CD4-positive, alpha-beta T cell treated with Interleukin-10 for 1 hour (primary cell): ENCODE measurements at regions not wholly inside any gene's neighbourhood (a gene's known extent, or its start where the extent isn't known, plus 50 kb on each side); places are given as distances from the start of the nearest gene placed in this dataset.
"Not testable (repeated sequence)": the region's sequence is repeated elsewhere in the genome, so short reads cannot be mapped to it uniquely, and the experiment has no call there.

ENCODE experiments used
- DNase-seq: peaks from one replicate; pipeline ENCODE4 v3.0.0-alpha.2; 2020

DNA sequence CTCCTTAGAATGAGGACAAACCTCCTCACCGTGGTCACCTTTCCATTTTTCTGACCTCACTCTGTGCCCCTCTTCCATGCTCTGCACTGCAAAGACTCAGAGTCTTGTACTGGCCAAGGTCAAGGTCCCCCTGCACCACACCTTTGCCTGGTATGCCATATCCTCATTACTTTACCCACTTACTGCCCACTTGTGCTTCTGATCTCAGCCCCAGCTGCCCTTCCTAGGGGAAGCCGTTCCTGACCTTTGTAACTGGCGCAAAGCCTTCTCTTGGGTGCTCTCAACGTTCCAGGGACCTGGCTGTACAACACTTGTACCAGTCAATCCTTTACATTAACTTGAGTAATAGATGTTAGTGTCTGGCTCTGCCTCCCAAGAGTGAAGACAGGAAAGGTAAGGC is 256.0 kb downstream of the SV2B start:
- no peak for DNase-seq

DNA sequence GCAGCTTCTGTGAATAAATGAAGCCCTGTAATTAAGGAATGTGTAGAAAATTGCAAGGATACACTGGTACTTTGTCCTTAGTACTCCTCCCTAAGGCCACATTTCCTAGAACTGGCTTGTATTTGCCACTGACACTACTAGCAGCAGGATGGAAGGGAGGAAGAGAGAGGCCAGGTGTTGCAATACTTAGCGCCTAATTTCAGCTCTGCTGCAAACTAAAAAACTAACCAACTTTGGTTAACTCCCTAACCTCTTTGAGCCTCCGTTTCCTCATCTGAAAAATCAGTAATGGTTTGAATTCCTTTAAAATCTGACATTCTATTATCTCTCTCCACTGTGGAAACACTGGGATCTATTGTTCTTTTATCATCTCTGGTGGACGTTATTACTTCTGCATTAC is 257.0 kb downstream of the SV2B start:
- no peak for DNase-seq

DNA sequence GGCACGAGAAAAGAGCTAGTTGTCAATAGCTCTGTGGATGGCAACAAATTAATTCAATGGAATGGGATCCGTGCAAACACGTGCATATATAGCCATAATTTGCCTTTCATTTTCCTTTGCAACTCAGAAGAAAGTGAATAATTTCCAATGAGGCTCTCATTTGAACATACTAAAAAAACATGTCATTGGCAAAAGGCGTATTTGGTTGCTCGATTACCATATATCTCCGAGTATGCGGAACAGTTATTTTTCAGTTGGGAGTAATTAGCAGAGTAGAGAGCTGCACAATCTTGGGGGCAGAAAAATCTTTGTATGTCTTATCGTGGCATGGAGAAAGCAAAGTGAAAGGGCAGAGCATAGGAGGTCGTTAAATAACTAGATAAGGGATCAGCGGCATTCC is 257.4 kb downstream of the SV2B start:
- DNase-seq, result no peak

- no peak for DNase-seq
These were observed 258.3 kb downstream of the SV2B start for GRCh38 chr15:91358405-91358804.

- not testable (repeated sequence) for DNase-seq
These were observed 261.6 kb downstream of the SV2B start for GRCh38 chr15:91361696-91362095.

- DNase-seq, result no peak
These were observed 266.1 kb downstream of the SV2B start for GRCh38 chr15:91366111-91366510.

- no peak for DNase-seq
These were observed 268.6 kb downstream of the SV2B start for GRCh38 chr15:91368611-91369010.

GRCh38 chr15:91369823-91370222 is 269.8 kb downstream of the SV2B start:
- DNase-seq, result no peak

- DNase-seq, result not testable (repeated sequence)
These were observed 271.3 kb downstream of the SV2B start for GRCh38 chr15:91371345-91371744.

DNA sequence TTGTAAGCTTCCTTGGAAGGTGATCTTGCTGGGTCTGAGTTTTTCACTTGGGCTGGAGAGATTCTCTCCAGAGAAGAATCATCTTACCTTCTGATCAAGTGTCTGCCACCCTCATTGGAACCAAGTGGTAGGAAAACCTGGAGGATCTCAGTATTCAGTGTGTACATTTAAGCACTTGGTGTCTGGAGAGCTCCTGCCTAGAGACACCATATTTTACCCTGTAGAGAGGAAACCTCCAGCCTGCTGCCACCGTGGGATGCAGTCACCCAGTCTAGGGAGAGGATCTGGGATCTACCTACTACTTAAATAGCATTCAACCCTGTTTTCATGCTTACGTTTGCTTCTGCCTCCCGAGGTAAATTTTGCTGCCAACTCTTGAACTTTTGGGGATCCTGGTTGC is 274.3 kb downstream of the SV2B start:
- no peak for DNase-seq

DNA sequence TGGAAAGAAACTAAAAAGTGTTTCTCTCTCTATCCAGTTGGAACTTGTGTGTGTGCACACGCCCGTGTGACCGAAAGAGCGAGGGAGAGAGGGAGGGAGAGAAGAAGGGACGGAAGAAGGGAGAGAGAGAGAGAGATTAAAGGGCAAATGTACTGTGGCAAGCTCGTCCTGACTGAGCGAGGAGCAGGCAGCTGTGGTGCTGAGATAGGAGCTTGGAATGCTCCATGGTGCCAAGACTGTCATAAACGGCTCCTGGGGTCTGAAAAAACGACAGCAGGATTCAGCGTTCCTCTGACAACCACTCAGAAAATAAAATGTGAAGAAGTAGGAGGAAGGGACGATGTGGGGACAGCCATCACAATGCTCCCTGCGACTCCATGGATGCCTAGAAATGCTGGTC is 276.0 kb downstream of the SV2B start:
- no peak for DNase-seq

DNA sequence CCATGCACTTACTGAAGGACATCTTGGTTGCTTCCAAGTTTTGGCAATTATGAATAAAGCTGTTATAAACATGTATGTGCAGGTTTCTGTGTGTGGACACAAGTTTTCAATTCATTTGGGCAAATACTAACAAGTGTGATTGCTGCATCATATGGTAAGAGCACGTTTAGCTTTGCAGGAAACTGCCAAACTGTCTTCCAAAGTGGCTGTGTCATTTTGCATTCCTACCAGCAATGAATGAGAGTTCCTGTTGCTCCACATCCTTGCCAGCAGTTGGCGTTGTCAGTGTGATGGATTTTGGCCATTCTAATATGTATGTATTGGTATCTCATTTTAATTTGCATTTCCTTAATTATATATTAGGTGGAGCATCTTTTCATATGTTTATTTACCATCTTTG is 280.1 kb downstream of the SV2B start:
- DNase-seq, result no peak

DNA sequence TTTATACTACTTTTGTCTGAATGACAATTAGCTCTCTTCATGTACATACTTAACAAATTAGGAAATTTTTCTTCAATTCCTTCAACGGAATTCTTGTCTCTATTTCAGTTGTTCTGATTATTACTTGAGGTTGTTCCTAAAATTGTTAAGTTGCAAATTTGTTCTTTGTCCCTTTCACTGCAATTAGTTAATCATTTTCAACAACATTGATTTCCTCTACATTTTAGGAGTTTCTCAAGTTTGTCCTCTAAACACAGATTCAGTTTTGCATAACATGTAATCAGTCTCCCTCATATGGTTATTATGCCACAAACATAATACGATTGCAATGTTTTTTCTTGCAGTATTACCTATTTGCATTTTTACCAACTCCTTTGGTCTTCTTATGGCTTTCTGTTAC is 283.5 kb downstream of the SV2B start:
- no peak for DNase-seq

- DNase-seq, result no peak
These were observed 284.2 kb downstream of the SV2B start for GRCh38 chr15:91384189-91384730.

GRCh38 chr15:91385311-91385710 is 285.3 kb downstream of the SV2B start:
- DNase-seq, result no peak

- no peak for DNase-seq
These were observed 293.1 kb downstream of the SV2B start for GRCh38 chr15:91393186-91393585.

DNA sequence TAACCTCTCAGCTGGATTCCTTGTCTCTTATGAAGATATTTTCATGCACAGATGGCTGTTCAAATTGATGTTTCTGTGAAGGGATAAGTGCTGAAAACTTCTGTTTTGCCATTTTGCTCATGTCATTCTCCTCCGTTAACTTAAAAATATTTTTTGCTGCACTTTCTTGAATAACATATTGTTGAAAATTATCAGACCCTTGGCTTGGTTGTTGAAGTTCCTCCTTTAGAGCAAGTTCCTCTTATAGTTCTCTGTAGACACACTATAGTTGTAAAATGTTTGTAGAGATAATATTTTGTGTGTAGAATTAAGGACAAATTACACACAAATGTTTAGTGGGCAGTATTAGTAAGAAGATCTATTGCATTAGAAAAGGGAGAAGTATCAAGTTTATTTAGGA is 300.4 kb downstream of the SV2B start:
- no peak for DNase-seq

- peak; percentile 47 for DNase-seq
These were observed 307.3 kb downstream of the SV2B start for GRCh38 chr15:91407269-91407889.

- DNase-seq, result no peak
These were observed 308.5 kb downstream of the SV2B start for GRCh38 chr15:91408476-91409076.

GRCh38 chr15:91409387-91409786 is 309.3 kb downstream of the SV2B start:
- no peak for DNase-seq

DNA sequence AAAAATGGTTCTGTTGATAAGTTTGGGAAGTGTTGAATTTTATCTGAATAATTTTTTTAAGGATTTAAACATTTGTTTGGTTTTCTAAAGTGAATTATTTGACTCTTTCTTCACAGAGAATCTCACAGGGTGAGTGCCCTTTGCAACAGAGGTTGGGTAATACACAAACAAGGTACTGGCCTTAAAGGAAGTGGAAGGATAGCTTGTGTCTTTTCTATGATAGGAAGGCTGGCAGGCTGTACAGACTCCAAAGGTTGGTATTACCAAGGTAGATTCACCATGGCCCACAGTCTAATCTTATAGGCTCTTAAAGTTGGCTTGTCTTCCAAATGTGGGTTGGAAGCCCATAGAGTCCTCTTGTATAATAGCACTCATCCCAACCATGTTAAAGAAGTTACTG is 311.5 kb downstream of the SV2B start:
- DNase-seq, result no peak

GRCh38 chr15:91412138-91412928 is 312.3 kb downstream of the SV2B start:
- no peak for DNase-seq

DNA sequence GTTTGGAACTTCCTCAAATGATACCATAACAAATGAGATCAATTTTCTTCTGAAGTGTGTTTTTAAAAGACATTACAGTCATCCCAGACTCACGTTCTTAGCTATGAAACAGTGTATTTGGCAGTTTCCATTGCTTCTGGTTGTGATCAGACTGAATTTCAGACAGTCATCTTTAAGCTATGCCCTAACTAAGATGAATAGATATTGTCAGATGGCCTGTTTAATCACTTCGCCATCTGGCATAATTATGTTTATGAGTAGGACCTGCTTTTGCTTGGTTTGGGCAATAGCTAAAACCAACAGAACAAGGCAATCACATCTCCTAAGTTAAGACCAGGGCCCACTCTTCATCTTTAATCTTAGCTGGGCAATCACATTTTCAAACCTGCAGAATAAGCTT is 313.1 kb downstream of the SV2B start:
- no peak for DNase-seq

DNA sequence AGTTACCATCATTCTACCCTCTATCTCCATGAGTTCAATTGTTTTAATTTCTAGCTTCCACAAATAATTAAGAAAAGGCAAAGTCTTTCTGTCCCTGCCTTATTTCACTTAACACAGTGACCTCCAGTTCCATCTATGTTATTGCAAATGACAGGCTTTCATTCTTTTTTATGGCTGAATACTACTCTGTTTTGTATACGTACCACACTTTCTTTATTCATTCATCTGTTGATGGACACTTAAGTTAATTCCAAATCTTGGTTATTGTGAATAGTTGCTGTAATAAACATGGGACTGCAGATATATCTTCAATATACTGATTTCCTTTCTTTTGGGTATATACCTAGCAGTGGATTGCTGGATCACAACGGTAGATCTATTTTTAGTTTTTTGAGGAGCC is 314.1 kb downstream of the SV2B start:
- no peak for DNase-seq
